Ovary (tissue), 7 donors: ENCODE measurements at regions not wholly inside any gene's neighbourhood (a gene's known extent, or its start where the extent isn't known, plus 50 kb on each side); places are given as distances from the start of the nearest gene placed in this dataset.

ENCODE experiments used
- DNase-seq, 5 donors: peaks; one replicate each; pipeline ENCODE4 v3.0.0-alpha.2; 2019 to 2020
- H3K27ac ChIP-seq, 2 donors: fragments of 200-600 bp; one replicate each; pipeline versions ENCODE4 v1.5.1 to v1.8.0; 2019 to 2022
- H3K27me3 ChIP-seq: fragments of 200-600 bp; one replicate; pipeline ENCODE4 v1.8.0; 2022
- H3K36me3 ChIP-seq: fragments of 200-600 bp; sonication (generic); one replicate; pipeline ENCODE4 v1.5.1; 2019
- H3K4me1 ChIP-seq: one replicate; pipeline ENCODE4 v1.8.1; 2013; ENCODE audit warnings: mild to moderate bottlenecking, moderate library complexity; ENCODE audit not compliant: insufficient read depth
- H3K4me3 ChIP-seq: fragments of 200-600 bp; sonication (generic); one replicate; pipeline ENCODE4 v1.5.1; 2017
- H3K9me3 ChIP-seq, 2 donors: fragments of 200-600 bp in 1 of 2; sonication (generic) in 1 of 2; one replicate each; pipeline versions ENCODE4 v1.5.1 to v1.8.1; 2013 to 2019; ENCODE audit warnings: mild to moderate bottlenecking in 1 of 2, moderate library complexity in 1 of 2
- CTCF ChIP-seq, 3 donors: fragments of 450-650 bp in 2 of 3; fragments of 200-600 bp in 1 of 3; IDR thresholded peaks; one replicate each; pipeline versions ENCODE4 v1.5.1 to v1.8.0; 2016 to 2022; ENCODE audit warnings: antibody characterized with exemption in 3 of 3, mild to moderate bottlenecking in 1 of 3
- EP300 ChIP-seq: sonication (generic); formaldehyde crosslinking; IDR thresholded peaks from one replicate; pipeline ENCODE4 v1.6.1; 2017; ENCODE audit warnings: antibody characterized with exemption
- POLR2A ChIP-seq: fragments of 450-650 bp; IDR thresholded peaks from one replicate; pipeline ENCODE4 v1.6.1; 2017; ENCODE audit warnings: antibody characterized with exemption, mild to moderate bottlenecking, moderate library complexity
- WGBS, 3 donors: extraction: QIAGEN DNeasy Blood & Tissue Kit in 1 of 3; methylation state at CpG; one replicate each; pipeline versions ENCODE4 v1.1.5 to v1.1.7; 2013 to 2017; 5-methylcytosine and 5-hydroxymethylcytosine counted together
- intact Hi-C, 4 donors: fragments of 100-400 bp; cut with DNase I; formaldehyde crosslinking; loops; one replicate each; pipeline versions ENCODE4 v1.11.0 to v1.15.1; 2022 to 2023
- donor health status: DM: no; HTN: no; CAD: no; lungs with moderate emphysema.
- donor health status: DM: no; HTN: no; CAD: no.
- donor health status: Bipolar disorder and iron deficiency.
- donor health status: DM: no; HTN: no; CAD: no.
- donor health status: DM: yes; HTN: yes; CAD: no.

GRCh38 chr11:41666951-41667653 lies 207.7 kb upstream of the LRRC4C start:
- Histone ChIP-seq H3K27ac (no peak overlapping the region), H3K27me3 (no peaks in the 10 kb centered on the region), H3K9me3 (no peaks in the 10 kb centered on the region), H3K36me3 (no peaks in the 10 kb centered on the region), H3K4me1 (no peaks in the 10 kb centered on the region), H3K4me3 (no peak overlapping the region)
- WGBS, 3 donors: 50 to 62% (median 56%) methylated on average over 5 of the region's 5 CpGs
- no peak for TF ChIP-seq POLR2A
- TF ChIP-seq EP300: no peak
- TF ChIP-seq CTCF (IDR thresholded peaks at IDR 0.05): no peak
- intact Hi-C loops: no loop called here
- DNase-seq: no peak

DNA sequence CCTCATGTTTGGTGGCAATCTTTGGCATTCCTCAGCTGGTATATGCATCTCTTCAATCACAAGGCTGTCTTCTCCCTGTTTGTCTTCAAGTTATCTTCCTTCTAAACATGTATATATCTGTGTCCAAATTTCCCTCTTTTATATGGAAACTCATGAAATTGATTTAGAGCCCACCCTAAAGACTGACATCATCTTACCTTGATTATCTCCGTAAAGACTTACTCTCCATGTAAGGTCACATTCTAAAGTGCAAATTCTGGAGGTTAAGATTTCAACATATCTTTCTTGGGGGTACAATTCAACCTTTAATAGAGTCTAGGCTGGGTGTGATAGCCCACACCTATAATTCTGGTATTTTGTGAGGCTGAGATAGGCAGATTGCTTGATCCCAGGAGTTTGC lies 215.8 kb upstream of the LRRC4C start:
- Histone ChIP-seq H3K4me3 (no peak overlapping the region), H3K4me1 (no peaks in the 10 kb centered on the region), H3K36me3 (no peaks in the 10 kb centered on the region), H3K27ac (no peak overlapping the region), H3K9me3 (no peaks in the 10 kb centered on the region), H3K27me3 (no peaks in the 10 kb centered on the region)
- TF ChIP-seq POLR2A (no peak), CTCF (IDR thresholded peaks at IDR 0.05) (no peak), EP300 (no peak)
- intact Hi-C loops: no loop called here
- no peak for DNase-seq
- 87 to 94% (median 93%) methylated on average over 1 of the region's 1 CpG for WGBS, 3 donors

DNA sequence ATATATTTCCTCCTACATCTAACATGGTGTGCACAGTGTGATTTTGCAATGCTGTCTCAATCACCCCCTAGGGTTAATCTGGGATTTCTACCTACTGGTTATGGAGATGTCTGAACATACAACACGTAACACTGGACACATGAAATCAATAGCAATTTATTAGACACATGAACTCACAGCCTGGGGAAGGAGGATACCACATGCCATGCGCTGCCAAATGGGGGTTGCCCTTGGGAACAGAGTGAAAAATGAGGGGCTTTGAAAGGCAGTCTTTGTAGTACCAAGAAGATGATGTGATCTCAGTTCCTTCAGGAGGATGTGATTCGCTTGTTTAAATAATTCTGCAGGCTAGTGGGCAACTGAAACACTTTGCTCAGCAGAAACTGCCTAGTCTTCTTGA lies 253.6 kb upstream of the LRRC4C start:
- Histone ChIP-seq H3K9me3 (no peaks in the 10 kb centered on the region), H3K36me3 (no peaks in the 10 kb centered on the region), H3K4me3 (no peak overlapping the region), H3K27ac (no peak overlapping the region), H3K27me3 (no peaks in the 10 kb centered on the region), H3K4me1 (no peaks in the 10 kb centered on the region)
- no peak for DNase-seq
- intact Hi-C loops: no loop called here
- TF ChIP-seq CTCF (IDR thresholded peaks at IDR 0.05): no peak
- TF ChIP-seq EP300: no peak
- no peak for TF ChIP-seq POLR2A
- 71 to 79% (median 73%) methylated on average over 3 of the region's 3 CpGs for WGBS, 3 donors

DNA sequence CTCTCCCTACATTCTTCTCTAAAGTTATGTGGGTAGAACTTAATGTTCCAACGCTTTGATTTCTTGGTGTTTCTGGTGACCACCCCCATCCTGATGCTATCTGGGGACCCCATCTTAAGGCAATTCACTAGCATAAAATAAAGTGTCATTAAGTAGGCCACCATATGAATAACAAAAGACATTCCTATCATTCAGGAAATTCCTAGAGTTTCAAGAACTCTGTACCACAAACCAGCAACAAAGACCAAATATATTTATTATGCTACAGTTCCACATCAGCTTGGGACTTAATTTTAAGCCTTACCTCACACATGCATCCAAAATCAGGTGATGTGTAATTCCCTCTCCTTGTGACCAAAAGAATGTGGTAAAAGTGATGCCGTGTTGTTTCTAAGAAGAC lies 254.6 kb upstream of the LRRC4C start:
- Histone ChIP-seq H3K36me3 (no peaks in the 10 kb centered on the region), H3K4me1 (no peaks in the 10 kb centered on the region), H3K27me3 (no peaks in the 10 kb centered on the region), H3K9me3 (no peaks in the 10 kb centered on the region), H3K27ac (no peak overlapping the region), H3K4me3 (no peak overlapping the region)
- no peak for DNase-seq
- TF ChIP-seq POLR2A (no peak), EP300 (no peak), CTCF (IDR thresholded peaks at IDR 0.05) (no peak)
- intact Hi-C loops: no loop called here
- WGBS, 3 donors: 60 to 76% (median 65%) methylated on average over 2 of the region's 2 CpGs
